IMR-90 (cell line): ENCODE measurements at regions not wholly inside any gene's neighbourhood (a gene's known extent, or its start where the extent isn't known, plus 50 kb on each side); places are given as distances from the start of the nearest gene placed in this dataset.
A peak's percentile ranks its signal among the peaks of the same experiment; 100 is the strongest.

ENCODE experiments used
- ATAC-seq: fragments of 200-7000 bp; cut with Tn5 transposase; 2 replicates; pipeline ENCODE4 v1.9.1; 2020; ENCODE audit warnings: low read depth, mild to moderate bottlenecking, moderate library complexity
- BruUV-seq: library from RNA; stranded (reverse); fragments of 400-500 nt; replicated peaks from 2 replicates; lab custom pipeline; 2021; lab: Mats Ljungman, UMichigan
- CTCF ChIA-PET: fragments of 300-600 bp; formaldehyde crosslinking; extraction: SDS; loops from one replicate; lab custom pipeline; 2021; ENCODE audit warnings: antibody characterized with exemption; lab: Yijun Ruan, JAX
- POLR2A ChIA-PET: fragments of 300-600 bp; sonication (Branson Sonifier 250); formaldehyde crosslinking; loops from one replicate; lab custom pipeline; 2022; ENCODE audit warnings: antibody characterized with exemption; ENCODE audit not compliant: unreplicated experiment; lab: Charles Lee
- DNase-seq: peaks from one replicate; pipeline ENCODE4 v3.0.0; 2013
- H2AFZ ChIP-seq: replicated peaks from 2 replicates; pipeline ENCODE3; 2013; ENCODE audit warnings: low read length, mild to moderate bottlenecking; ENCODE audit not compliant: poor library complexity
- H2AK5ac ChIP-seq: 2 replicates; pipeline ENCODE4 v1.6.1; 2013; ENCODE audit warnings: low read depth, low read length, inconsistent platforms
- H2AK9ac ChIP-seq: replicated peaks from 2 replicates; pipeline ENCODE3; 2013; ENCODE audit warnings: mild to moderate bottlenecking, low read depth, low read length, moderate library complexity; ENCODE audit not compliant: poor library complexity
- H2BK120ac ChIP-seq: 2 replicates; pipeline ENCODE4 v1.6.1; 2013; ENCODE audit warnings: low read depth, low read length, inconsistent platforms
- H2BK15ac ChIP-seq: 3 replicates; pipeline ENCODE4 v1.6.1; 2013; ENCODE audit warnings: low read depth, low read length, inconsistent platforms
- H2BK20ac ChIP-seq: 2 replicates; pipeline ENCODE4 v1.6.1; 2013; ENCODE audit warnings: low read depth, mild to moderate bottlenecking, inconsistent platforms, low read length, moderate library complexity
- H2BK5ac ChIP-seq: 2 replicates; pipeline ENCODE4 v1.6.1; 2013; ENCODE audit warnings: mild to moderate bottlenecking, low read depth, low read length, inconsistent platforms; ENCODE audit not compliant: poor library complexity, severe bottlenecking
- H3K14ac ChIP-seq: replicated peaks from 2 replicates; pipeline ENCODE4 v1.6.1; 2013; ENCODE audit warnings: low read depth, low read length, inconsistent platforms
- H3K18ac ChIP-seq: 2 replicates; pipeline ENCODE4 v1.6.1; 2013; ENCODE audit warnings: low read depth, low read length, control low read depth
- H3K23ac ChIP-seq: 2 replicates; pipeline ENCODE4 v1.6.1; 2013; ENCODE audit warnings: low read depth, low read length, inconsistent platforms
- H3K27ac ChIP-seq: 2 replicates; pipeline ENCODE4 v1.5.1; 2013; ENCODE audit warnings: mild to moderate bottlenecking, control low read depth, low read length; ENCODE audit not compliant: insufficient read depth
- H3K27me3 ChIP-seq: 2 replicates; pipeline ENCODE4 v1.6.1; 2013; ENCODE audit warnings: low read length; ENCODE audit not compliant: control insufficient read depth, insufficient read depth
- H3K36me3 ChIP-seq: 2 replicates; pipeline ENCODE4 v1.6.1; 2013; ENCODE audit warnings: low read length, mixed read lengths; ENCODE audit not compliant: control insufficient read depth, insufficient read depth
- H3K4ac ChIP-seq: 2 replicates; pipeline ENCODE4 v1.6.1; 2013; ENCODE audit warnings: low read depth, low read length, inconsistent platforms
- H3K4me1 ChIP-seq: 2 replicates; pipeline ENCODE4 v1.6.1; 2013; ENCODE audit warnings: low read length, mixed read lengths; ENCODE audit not compliant: control insufficient read depth, insufficient read depth
- H3K4me2 ChIP-seq: 2 replicates; pipeline ENCODE4 v1.6.1; 2013; ENCODE audit warnings: low read depth, mild to moderate bottlenecking, control low read depth, low read length, moderate library complexity
- H3K4me3 ChIP-seq: 2 replicates; pipeline ENCODE4 v1.5.1; 2013; ENCODE audit warnings: low read depth, mild to moderate bottlenecking, control low read depth, low read length, moderate library complexity; ENCODE audit not compliant: insufficient read depth
- H3K56ac ChIP-seq: 2 replicates; pipeline ENCODE4 v1.6.1; 2013; ENCODE audit warnings: low read length, inconsistent platforms; ENCODE audit not compliant: insufficient read depth; ENCODE audit errors: extremely low read depth
- H3K79me1 ChIP-seq, 2 experiments: 2 replicates each; pipeline ENCODE4 v1.6.1; 2013; ENCODE audit warnings: low read length in 2 of 2, inconsistent platforms in 1 of 2, low read depth in 1 of 2
- H3K9ac ChIP-seq: 2 replicates; pipeline ENCODE4 v1.6.1; 2013; ENCODE audit warnings: low read depth, low read length, control low read depth
- H3K9me1 ChIP-seq: 2 replicates; pipeline ENCODE4 v1.6.1; 2013; ENCODE audit warnings: low read length, inconsistent platforms; ENCODE audit not compliant: insufficient read depth
- H3K9me3 ChIP-seq: 2 replicates; pipeline ENCODE4 v1.6.1; 2013; ENCODE audit warnings: low read length; ENCODE audit not compliant: control insufficient read depth, insufficient read depth
- H4K20me1 ChIP-seq: 2 replicates; pipeline ENCODE4 v1.6.1; 2013; ENCODE audit warnings: low read length, inconsistent platforms; ENCODE audit not compliant: insufficient read depth
- H4K5ac ChIP-seq: 2 replicates; pipeline ENCODE4 v1.6.1; 2013; ENCODE audit warnings: mild to moderate bottlenecking, low read depth, low read length, control low read depth
- H4K8ac ChIP-seq, 2 experiments: 2 replicates each; pipeline ENCODE4 v1.6.1; 2013; ENCODE audit warnings: low read depth in 2 of 2, low read length in 2 of 2, control low read depth in 1 of 2, inconsistent platforms in 1 of 2
- H4K91ac ChIP-seq: 2 replicates; pipeline ENCODE4 v1.6.1; 2013; ENCODE audit warnings: low read depth, low read length, inconsistent platforms; ENCODE audit not compliant: insufficient read depth
- MAFK ChIP-seq: IDR thresholded peaks from 2 replicates; pipeline ENCODE4 v1.6.1; 2012; ENCODE audit warnings: low read depth, low read length, improper control_type of control experiment
- NFE2L2 ChIP-seq: fragments of 150-350 bp; IDR thresholded peaks from 2 replicates; pipeline ENCODE4 v1.6.1; 2016; ENCODE audit warnings: low read depth, mild to moderate bottlenecking, low read length
- RAD21 ChIP-seq: IDR thresholded peaks from 2 replicates; pipeline ENCODE4 v1.6.1; 2012; ENCODE audit warnings: low read length, improper control_type of control experiment
- SMC3 ChIP-seq: fragments of 150-350 bp; IDR thresholded peaks from 2 replicates; pipeline ENCODE4 v1.6.1; 2016; ENCODE audit warnings: low read depth, mild to moderate bottlenecking, antibody characterized with exemption, low read length, moderate library complexity
- WGBS, 2 experiments: methylation state at CpG; one replicate each; pipeline versions ENCODE4 v1.1.5 to v1.1.7; 2013; ENCODE audit warnings: missing lambda C conversion rate in 2 of 2; ENCODE audit not compliant: insufficient read length in 1 of 2; ENCODE audit errors: extremely low coverage in 2 of 2; 5-methylcytosine and 5-hydroxymethylcytosine counted together
- dilution Hi-C: fragments of 300-500 bp; cut with HindIII; formaldehyde crosslinking; loops from one replicate; pipeline ENCODE4 v1.14.3; 2018; ENCODE audit warnings: low sequenced_read_pairs; ENCODE audit not compliant: unreplicated experiment
- in situ Hi-C: fragments of 300-500 bp; cut with MboI; formaldehyde crosslinking; loops from 3 replicates; pipeline ENCODE4 v1.14.3; 2019; ENCODE audit warnings: low sequenced_read_pairs, inconsistent platforms, mixed read lengths
- intact Hi-C: fragments of 100-400 bp; cut with micrococcal nuclease; formaldehyde crosslinking; loops from 2 replicates; pipeline ENCODE4 v1.10.0; 2022
- TF ChIP-seq, protein P1 (sequence below): conservative IDR thresholded peaks from 2 replicates; pipeline ENCODE4 v1.5.1; 2012; ENCODE audit warnings: mild to moderate bottlenecking, low read depth, low read length, improper control_type of control experiment

DNA sequence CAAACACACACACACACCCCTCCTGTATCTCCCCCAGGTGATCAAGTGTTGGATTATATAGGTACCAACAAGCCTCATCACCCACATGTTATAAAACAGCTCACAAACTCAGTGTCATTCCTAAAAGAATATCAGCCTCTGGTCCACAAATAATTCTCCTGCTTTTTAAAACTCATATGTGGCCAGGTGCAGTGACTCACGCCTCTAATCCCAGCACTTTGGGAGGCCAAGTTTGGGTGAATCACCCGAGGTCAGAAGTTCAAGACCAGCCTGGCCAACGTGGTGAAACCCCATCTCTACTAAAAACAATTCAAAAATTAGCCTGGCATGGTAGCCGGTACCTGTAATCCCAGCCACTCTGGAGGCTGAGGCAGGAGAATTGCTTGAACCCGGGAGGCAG lies 87.8 kb downstream of the LRATD1 start:
- ChIA-PET POLR2A (no interaction called here), CTCF (no interaction called here)
- Histone ChIP-seq H3K36me3 (no peaks in the 10 kb centered on the region), H3K4me3 (no peak overlapping the region), H3K9me3 (no peaks in the 10 kb centered on the region), H2AK9ac (no peak overlapping the region), H3K79me1 (no peaks in the 10 kb centered on the region), H2AK5ac (no peak overlapping the region), H3K18ac (no peak overlapping the region), H4K5ac (no peak overlapping the region), H4K8ac (no peak overlapping the region), H3K23ac (no peak overlapping the region), H3K4me2 (no peak overlapping the region), H3K9me1 (no peaks in the 10 kb centered on the region), H3K14ac (no peak overlapping the region), H3K27me3 (no peaks in the 10 kb centered on the region), H2BK5ac (no peak overlapping the region), H3K27ac (no peak overlapping the region), H4K20me1 (no peaks in the 10 kb centered on the region), H3K4me1 (no peaks in the 10 kb centered on the region), H2BK120ac (no peak overlapping the region), H3K56ac (no peak overlapping the region), H4K91ac (no peak overlapping the region), H3K4ac (no peak overlapping the region), H2AFZ (no peak overlapping the region), H2BK20ac (no peak overlapping the region), H2BK15ac (no peak overlapping the region), H3K9ac (no peak overlapping the region)
- DNase-seq, result peak; percentile 4
- intact Hi-C loops, result no loop called here
- dilution Hi-C loops, result no loop called here
- in situ Hi-C loops, result no loop called here
- WGBS, 2 experiments, result no CpG with 5 or more reads among the region's 5 CpGs
- no TSS peak for BruUV-seq
- TF ChIP-seq RAD21 (no peak), MAFK (no peak), NFE2L2 (no peak), SMC3 (no peak)
- TF ChIP-seq, protein P1, sequence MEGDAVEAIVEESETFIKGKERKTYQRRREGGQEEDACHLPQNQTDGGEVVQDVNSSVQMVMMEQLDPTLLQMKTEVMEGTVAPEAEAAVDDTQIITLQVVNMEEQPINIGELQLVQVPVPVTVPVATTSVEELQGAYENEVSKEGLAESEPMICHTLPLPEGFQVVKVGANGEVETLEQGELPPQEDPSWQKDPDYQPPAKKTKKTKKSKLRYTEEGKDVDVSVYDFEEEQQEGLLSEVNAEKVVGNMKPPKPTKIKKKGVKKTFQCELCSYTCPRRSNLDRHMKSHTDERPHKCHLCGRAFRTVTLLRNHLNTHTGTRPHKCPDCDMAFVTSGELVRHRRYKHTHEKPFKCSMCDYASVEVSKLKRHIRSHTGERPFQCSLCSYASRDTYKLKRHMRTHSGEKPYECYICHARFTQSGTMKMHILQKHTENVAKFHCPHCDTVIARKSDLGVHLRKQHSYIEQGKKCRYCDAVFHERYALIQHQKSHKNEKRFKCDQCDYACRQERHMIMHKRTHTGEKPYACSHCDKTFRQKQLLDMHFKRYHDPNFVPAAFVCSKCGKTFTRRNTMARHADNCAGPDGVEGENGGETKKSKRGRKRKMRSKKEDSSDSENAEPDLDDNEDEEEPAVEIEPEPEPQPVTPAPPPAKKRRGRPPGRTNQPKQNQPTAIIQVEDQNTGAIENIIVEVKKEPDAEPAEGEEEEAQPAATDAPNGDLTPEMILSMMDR, result no peak
- ATAC-seq, result no peak
